Transverse colon (tissue), 4 donors: ENCODE measurements at regions not wholly inside any gene's neighbourhood (a gene's known extent, or its start where the extent isn't known, plus 50 kb on each side); places are given as distances from the start of the nearest gene placed in this dataset.

ENCODE experiments used
- DNase-seq: peaks from one replicate; pipeline ENCODE4 v3.0.0-alpha.2; 2019
- H3K27ac ChIP-seq, 4 donors: fragments of 200-600 bp; sonication (generic); 2 replicates each; pipeline ENCODE4 v1.5.1; 2016 to 2018; ENCODE audit warnings: inconsistent platforms in 4 of 4
- H3K27me3 ChIP-seq: fragments of 200-600 bp; sonication (generic); 2 replicates; pipeline ENCODE4 v1.5.1; 2017; ENCODE audit warnings: inconsistent platforms
- H3K36me3 ChIP-seq, 4 donors: fragments of 200-600 bp; sonication (generic); 2 replicates each; pipeline ENCODE4 v1.5.1; 2017 to 2019; ENCODE audit warnings: inconsistent platforms in 4 of 4
- H3K4me1 ChIP-seq, 4 donors: fragments of 200-600 bp; sonication (generic); 2 replicates each; pipeline ENCODE4 v1.5.1; 2017 to 2020; ENCODE audit warnings: inconsistent platforms in 4 of 4
- H3K4me3 ChIP-seq, 4 donors: fragments of 200-600 bp; sonication (generic); 1 replicate in 1 of 4; 2 replicates in 3 of 4; pipeline versions ENCODE4 v1.5.1 to v1.6.1; 2017 to 2019; ENCODE audit warnings: inconsistent platforms in 4 of 4
- H3K9me3 ChIP-seq, 2 donors: fragments of 200-600 bp; sonication (generic); 2 replicates each; pipeline ENCODE4 v1.5.1; 2017 to 2019; ENCODE audit warnings: inconsistent platforms in 2 of 2
- EP300 ChIP-seq: sonication (generic); formaldehyde crosslinking; IDR thresholded peaks from one replicate; pipeline ENCODE4 v1.6.1; 2017; ENCODE audit warnings: antibody characterized with exemption, low read depth
- POLR2A ChIP-seq: fragments of 450-650 bp; IDR thresholded peaks from one replicate; pipeline ENCODE4 v1.6.1; 2016; ENCODE audit warnings: antibody characterized with exemption, mild to moderate bottlenecking, moderate library complexity
- POLR2AphosphoS5 ChIP-seq, 3 donors: sonication (generic); formaldehyde crosslinking; IDR thresholded peaks; one replicate each; pipeline ENCODE4 v1.6.1; 2016; ENCODE audit warnings: antibody characterized with exemption in 3 of 3
- WGBS, 2 donors: methylation state at CpG; one replicate each; pipeline ENCODE4 v1.1.5; 2018; ENCODE audit warnings: low coverage in 1 of 2; 5-methylcytosine and 5-hydroxymethylcytosine counted together
- in situ Hi-C, 4 donors: fragments of 200-750 bp; cut with MboI; loops; one replicate each; pipeline versions ENCODE4 v1.15.0 to v1.15.1; 2017; ENCODE audit warnings: low sequenced_read_pairs in 3 of 4, low pct_ligation_motif_present in 1 of 4, low pct_unique_long_range_greater_than_20kb in 1 of 4
- intact Hi-C: fragments of 100-400 bp; cut with DNase I; formaldehyde crosslinking; loops from one replicate; pipeline ENCODE4 v1.15.1; 2023; ENCODE audit warnings: low total_unique reads
- TF ChIP-seq, protein P1 (sequence below), 5 experiments: fragments of 200-600 bp in 3 of 5; fragments of 450-650 bp in 2 of 5; sonication (generic) in 3 of 5; IDR thresholded peaks; 1 replicate in 2 of 5; 2 replicates in 3 of 5; pipeline ENCODE4 v1.5.1; 2016 to 2017; ENCODE audit warnings: antibody characterized with exemption in 5 of 5, inconsistent platforms in 3 of 5, mild to moderate bottlenecking in 2 of 5, moderate library complexity in 1 of 5

DNA sequence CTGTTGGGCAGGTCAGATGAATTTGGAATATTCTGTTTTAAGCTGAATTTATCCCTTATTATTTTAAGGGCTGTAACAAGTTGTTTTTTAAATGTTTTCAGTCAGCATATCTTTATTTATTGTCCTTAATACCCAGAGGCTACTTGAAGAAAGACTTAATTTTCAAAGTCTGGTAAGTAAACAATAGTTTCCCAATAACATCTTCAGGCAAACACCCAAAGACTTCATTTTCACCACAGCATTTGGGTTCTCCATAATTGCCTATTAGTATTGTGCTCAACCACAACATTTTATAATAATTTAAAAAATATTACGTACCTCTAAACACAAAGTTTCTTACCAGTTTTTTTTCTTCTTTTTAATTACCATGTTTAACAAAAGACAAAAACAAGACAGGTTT, 60.0 kb upstream of the MKLN1 start:
- no peaks in the 10 kb centered on the region for H3K9me3 ChIP-seq
- in situ Hi-C loops (no loop called here), intact Hi-C loops (no loop called here)
- 69 to 90% methylated on average over 1 of the region's 1 CpG for WGBS, 2 donors
- DNase-seq = no peak
- no peaks in the 10 kb centered on the region for H3K36me3 ChIP-seq
- TF ChIP-seq, protein P1, sequence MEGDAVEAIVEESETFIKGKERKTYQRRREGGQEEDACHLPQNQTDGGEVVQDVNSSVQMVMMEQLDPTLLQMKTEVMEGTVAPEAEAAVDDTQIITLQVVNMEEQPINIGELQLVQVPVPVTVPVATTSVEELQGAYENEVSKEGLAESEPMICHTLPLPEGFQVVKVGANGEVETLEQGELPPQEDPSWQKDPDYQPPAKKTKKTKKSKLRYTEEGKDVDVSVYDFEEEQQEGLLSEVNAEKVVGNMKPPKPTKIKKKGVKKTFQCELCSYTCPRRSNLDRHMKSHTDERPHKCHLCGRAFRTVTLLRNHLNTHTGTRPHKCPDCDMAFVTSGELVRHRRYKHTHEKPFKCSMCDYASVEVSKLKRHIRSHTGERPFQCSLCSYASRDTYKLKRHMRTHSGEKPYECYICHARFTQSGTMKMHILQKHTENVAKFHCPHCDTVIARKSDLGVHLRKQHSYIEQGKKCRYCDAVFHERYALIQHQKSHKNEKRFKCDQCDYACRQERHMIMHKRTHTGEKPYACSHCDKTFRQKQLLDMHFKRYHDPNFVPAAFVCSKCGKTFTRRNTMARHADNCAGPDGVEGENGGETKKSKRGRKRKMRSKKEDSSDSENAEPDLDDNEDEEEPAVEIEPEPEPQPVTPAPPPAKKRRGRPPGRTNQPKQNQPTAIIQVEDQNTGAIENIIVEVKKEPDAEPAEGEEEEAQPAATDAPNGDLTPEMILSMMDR (IDR thresholded peaks at IDR 0.05) = no peak
- TF ChIP-seq POLR2A (no peak), POLR2AphosphoS5 (IDR thresholded peaks at IDR 0.05) (no peak), EP300 (no peak)
- no peaks in the 10 kb centered on the region for H3K27me3 ChIP-seq
- no peak overlapping the region for H3K4me3 ChIP-seq
- no peak overlapping the region for H3K27ac ChIP-seq
- H3K4me1 ChIP-seq = no peaks in the 10 kb centered on the region

DNA sequence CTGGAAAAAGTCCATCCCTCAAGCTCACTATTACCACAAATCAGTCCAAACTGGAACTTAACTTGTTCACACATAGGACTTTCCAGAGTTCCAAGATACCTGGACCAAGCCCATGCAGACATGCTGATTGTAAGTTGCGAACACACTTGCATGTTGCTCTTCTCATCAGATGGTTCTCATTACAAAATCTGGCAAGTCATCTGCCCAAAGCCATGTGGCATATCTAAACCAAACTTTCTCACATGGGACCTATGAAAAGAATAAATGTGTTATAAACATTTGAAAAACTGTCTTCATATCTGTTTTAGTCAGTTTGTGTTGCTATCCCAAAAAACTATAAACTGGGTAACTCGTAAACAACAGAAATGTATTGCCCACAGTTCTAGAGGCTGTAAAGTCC, 58.8 kb upstream of the MKLN1 start:
- WGBS, 2 donors = 97 to 100% methylated on average over 2 of the region's 2 CpGs
- Histone ChIP-seq H3K27me3 (no peaks in the 10 kb centered on the region), H3K9me3 (no peaks in the 10 kb centered on the region), H3K4me3 (no peak overlapping the region), H3K4me1 (no peaks in the 10 kb centered on the region), H3K36me3 (no peaks in the 10 kb centered on the region), H3K27ac (no peak overlapping the region)
- TF ChIP-seq, protein P1 (IDR thresholded peaks at IDR 0.05) = no peak
- in situ Hi-C loops (no loop called here), intact Hi-C loops (no loop called here)
- no peak for DNase-seq

DNA sequence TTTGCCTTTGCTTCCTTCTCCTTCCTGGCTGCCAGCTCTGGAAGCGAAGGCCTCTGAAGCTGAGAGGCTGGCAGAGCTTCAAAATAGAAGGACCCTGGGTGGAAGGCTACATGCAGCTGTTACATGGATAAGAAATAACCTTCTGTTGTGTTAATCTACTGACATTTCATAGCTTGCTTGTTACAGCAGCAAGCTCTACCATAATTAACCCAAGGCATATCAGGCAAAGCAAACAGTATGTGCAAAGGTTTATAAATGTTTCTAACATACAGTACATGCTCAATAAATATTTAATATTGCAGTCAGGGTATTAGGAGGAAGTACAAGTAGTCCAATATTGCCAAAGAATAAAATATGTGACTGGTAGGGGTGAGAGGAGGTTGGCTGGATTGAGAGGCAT, 55.6 kb upstream of the MKLN1 start:
- no peaks in the 10 kb centered on the region for H3K9me3 ChIP-seq

DNA sequence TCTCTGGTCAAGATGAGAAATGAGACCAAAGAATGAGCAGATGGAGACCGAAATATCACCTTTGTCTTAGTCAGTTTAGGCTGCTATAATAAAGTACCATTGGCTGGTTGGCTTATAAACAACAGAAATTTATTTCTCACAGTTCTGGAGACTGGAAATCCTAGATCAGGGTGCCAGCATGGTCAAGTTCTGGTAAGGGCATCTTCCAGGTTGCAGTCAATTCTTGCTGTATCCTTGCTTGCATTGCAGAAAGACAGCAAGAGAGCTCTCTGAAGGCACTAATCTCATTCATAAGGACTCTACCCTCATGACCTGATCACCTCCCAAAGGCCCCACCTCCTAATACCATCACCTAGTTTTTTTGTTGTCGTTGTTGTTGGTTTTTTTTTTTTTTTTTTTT, 52.7 kb upstream of the MKLN1 start:
- in situ Hi-C loops = no loop called here
- Histone ChIP-seq H3K27ac (no peak overlapping the region), H3K4me1 (no peaks in the 10 kb centered on the region), H3K36me3 (no peaks in the 10 kb centered on the region), H3K4me3 (no peak overlapping the region), H3K27me3 (no peaks in the 10 kb centered on the region), H3K9me3 (no peaks in the 10 kb centered on the region)
- TF ChIP-seq POLR2AphosphoS5 (IDR thresholded peaks at IDR 0.05) = no peak
- no peak for TF ChIP-seq EP300
- WGBS, 2 donors = 93% methylated on average over 2 of the region's 2 CpGs; no CpG with 5 or more reads in 1 of the 2 donors
- DNase-seq = no peak
- intact Hi-C loops = no loop called here

More for the DNA sequence above, 55.6 kb upstream of the MKLN1 start:
- Histone ChIP-seq H3K27me3 (no peaks in the 10 kb centered on the region), H3K4me1 (no peaks in the 10 kb centered on the region), H3K27ac (no peak overlapping the region), H3K36me3 (no peaks in the 10 kb centered on the region), H3K4me3 (no peak overlapping the region)
- 60 to 93% methylated on average over 1 of the region's 1 CpG for WGBS, 2 donors
- intact Hi-C loops (no loop called here), in situ Hi-C loops (no loop called here)
- TF ChIP-seq EP300 = no peak
- DNase-seq = no peak

DNA sequence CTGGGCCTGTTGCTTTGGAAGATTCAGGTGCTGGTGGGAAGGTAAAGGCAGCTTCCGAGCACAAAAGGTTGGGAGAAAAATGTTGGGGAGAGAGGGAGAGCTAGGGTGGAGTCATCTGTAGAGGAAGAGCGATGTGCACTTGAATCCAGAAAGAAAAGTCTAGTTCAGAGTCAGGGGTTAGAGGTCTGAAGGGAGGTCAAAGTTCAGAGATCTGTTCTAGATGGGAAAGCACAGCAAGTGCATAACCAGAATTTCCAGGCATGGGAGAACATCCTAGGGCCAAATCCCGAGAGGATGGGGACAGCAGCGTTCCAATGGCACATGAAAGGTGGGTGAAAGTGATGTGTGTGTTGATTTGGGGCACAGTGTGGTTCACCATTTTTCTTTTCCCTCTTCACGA, 51.5 kb upstream of the MKLN1 start:
- no peaks in the 10 kb centered on the region for H3K36me3 ChIP-seq
- no peaks in the 10 kb centered on the region for H3K27me3 ChIP-seq
- intact Hi-C loops = no loop called here
- whole genome bisulfite sequencing, 2 donors = 88 to 91% methylated on average over 5 of the region's 5 CpGs
- no peak overlapping the region for H3K4me3 ChIP-seq
- no peaks in the 10 kb centered on the region for H3K9me3 ChIP-seq
- H3K27ac ChIP-seq = no peak overlapping the region
- TF ChIP-seq EP300 (no peak), POLR2A (no peak)
- in situ Hi-C loops = no loop called here
- no peak for DNase-seq
- H3K4me1 ChIP-seq = no peaks in the 10 kb centered on the region

DNA sequence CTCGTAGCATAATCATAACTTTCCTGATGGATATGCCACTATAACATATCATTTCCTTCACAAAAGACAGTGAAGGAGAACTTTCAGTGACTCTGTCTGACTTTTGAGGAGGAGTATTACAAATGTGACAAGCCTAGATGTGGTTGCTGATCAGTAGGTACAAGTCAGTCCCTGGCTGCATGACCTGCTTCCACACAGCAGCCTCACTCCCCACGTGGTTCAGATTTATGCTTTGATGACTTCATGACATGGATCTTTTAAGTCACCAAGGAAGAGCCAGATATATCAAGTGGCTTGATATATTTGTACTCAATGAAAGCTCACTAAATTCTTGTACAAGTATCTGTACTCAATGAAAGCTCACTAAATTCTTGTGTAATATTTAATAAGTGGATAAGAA, 50.9 kb upstream of the MKLN1 start:
- in situ Hi-C loops = no loop called here
- intact Hi-C loops = no loop called here

More for the DNA sequence above, 50.9 kb upstream of the MKLN1 start:
- TF ChIP-seq EP300 = no peak
- no peak for TF ChIP-seq POLR2A
- TF ChIP-seq, protein P1 (IDR thresholded peaks at IDR 0.05) = no peak
- TF ChIP-seq POLR2AphosphoS5 (IDR thresholded peaks at IDR 0.05) = no peak
- DNase-seq = no peak
- no peak overlapping the region for H3K4me3 ChIP-seq
- no peaks in the 10 kb centered on the region for H3K27me3 ChIP-seq
- WGBS, 2 donors = 64% methylated on average over 2 of the region's 2 CpGs; no CpG with 5 or more reads in 1 of the 2 donors
- H3K36me3 ChIP-seq = no peaks in the 10 kb centered on the region
- no peaks in the 10 kb centered on the region for H3K9me3 ChIP-seq
- H3K4me1 ChIP-seq = no peaks in the 10 kb centered on the region
- no peak overlapping the region for H3K27ac ChIP-seq
